ENCODE measurements at regions not wholly inside any gene's neighbourhood (a gene's known extent, or its start where the extent isn't known, plus 50 kb on each side); places are given as distances from the start of the nearest gene placed in this dataset.

DNA sequence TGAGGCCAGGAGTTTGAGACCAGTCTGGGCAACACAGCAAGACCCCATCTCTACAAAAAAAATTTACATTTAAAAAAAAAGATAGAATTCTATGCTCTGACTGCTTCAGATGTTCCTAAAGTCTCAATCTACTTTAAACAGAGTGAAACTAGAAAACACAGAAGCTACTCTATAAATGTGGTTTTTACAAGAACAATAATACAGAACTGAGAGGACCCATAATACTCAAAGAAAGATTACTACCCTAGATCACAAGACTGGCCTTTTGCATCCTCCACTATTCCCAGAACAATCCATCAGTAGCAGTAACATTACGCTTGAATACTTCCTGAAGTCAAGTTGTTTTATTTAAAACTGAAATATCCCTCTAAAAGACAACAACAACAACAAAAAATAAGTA lies 119.4 kb downstream of the ZFAND4 start:
- no peak for TF ChIP-seq SP1 (IDR thresholded peaks at IDR 0.05)
- no peak for TF ChIP-seq FOXK2 (IDR thresholded peaks at IDR 0.05)
- TF ChIP-seq BHLHE40 (IDR thresholded peaks at IDR 0.05; ENCODE audit: borderline replicate concordance) = no peak
- TF ChIP-seq L3MBTL2 (conservative IDR thresholded peaks at IDR 0.05) = no peak
- no peak for TF ChIP-seq ZNF384 (IDR thresholded peaks at IDR 0.05)
